ENCODE measurements at regions not wholly inside any gene's neighbourhood (a gene's known extent, or its start where the extent isn't known, plus 50 kb on each side); places are given as distances from the start of the nearest gene placed in this dataset.
"Not testable (repeated sequence)": the region's sequence is repeated elsewhere in the genome, so short reads cannot be mapped to it uniquely, and the experiment has no call there.

DNA sequence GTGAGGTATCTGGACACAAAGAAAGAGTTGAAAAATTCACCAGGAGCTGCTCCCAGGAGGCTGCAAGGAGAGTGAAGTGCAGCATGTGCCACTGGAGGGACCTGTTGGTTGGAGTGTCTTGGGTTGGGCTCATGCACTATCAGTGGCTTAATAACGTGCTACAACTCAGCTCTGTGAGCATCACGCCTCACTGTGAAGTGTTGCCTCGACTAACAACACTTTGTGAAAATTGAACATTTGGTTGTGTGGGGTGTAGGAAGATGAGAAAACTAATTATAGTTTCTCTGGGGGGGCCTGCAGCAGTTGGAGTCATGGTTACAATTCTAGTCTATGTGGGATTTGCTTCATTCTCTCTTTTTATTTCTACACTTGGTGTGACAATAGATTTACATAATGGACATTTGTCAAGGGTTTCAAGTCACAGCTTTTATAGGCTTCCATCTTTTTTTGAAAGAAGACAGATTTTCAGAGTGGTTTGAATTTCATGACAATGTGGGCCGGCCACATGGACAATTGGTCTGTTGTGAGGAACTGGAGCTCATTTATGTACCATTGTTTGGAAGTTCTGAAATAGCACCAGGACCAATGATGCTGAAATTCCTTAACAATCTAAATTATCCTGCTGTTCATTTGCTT, 121.3 kb downstream of the RAMP3 start:
- DNase-seq, result no peak
- H3K4me1 ChIP-seq, result no peaks in the 10 kb centered on the region
- no peak overlapping the region for H3K27ac ChIP-seq
- intact Hi-C loops (cut with DNase I), result no loop called here
- peaks cover 0 to 19% (median 0%) of the 10 kb centered on the region in 4 donors for H3K27me3 ChIP-seq
- H3K4me3 ChIP-seq, result no peak overlapping the region
- H3K36me3 ChIP-seq, result no peaks in the 10 kb centered on the region
- 61 to 65% methylated on average over 4 of the region's 4 CpGs for WGBS, 2 donors
- H3K9me3 ChIP-seq, result no peaks in the 10 kb centered on the region
- TF ChIP-seq, protein P1, sequence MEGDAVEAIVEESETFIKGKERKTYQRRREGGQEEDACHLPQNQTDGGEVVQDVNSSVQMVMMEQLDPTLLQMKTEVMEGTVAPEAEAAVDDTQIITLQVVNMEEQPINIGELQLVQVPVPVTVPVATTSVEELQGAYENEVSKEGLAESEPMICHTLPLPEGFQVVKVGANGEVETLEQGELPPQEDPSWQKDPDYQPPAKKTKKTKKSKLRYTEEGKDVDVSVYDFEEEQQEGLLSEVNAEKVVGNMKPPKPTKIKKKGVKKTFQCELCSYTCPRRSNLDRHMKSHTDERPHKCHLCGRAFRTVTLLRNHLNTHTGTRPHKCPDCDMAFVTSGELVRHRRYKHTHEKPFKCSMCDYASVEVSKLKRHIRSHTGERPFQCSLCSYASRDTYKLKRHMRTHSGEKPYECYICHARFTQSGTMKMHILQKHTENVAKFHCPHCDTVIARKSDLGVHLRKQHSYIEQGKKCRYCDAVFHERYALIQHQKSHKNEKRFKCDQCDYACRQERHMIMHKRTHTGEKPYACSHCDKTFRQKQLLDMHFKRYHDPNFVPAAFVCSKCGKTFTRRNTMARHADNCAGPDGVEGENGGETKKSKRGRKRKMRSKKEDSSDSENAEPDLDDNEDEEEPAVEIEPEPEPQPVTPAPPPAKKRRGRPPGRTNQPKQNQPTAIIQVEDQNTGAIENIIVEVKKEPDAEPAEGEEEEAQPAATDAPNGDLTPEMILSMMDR (IDR thresholded peaks at IDR 0.05), result no peak
- no peak for TF ChIP-seq POLR2A (IDR thresholded peaks at IDR 0.05)

DNA sequence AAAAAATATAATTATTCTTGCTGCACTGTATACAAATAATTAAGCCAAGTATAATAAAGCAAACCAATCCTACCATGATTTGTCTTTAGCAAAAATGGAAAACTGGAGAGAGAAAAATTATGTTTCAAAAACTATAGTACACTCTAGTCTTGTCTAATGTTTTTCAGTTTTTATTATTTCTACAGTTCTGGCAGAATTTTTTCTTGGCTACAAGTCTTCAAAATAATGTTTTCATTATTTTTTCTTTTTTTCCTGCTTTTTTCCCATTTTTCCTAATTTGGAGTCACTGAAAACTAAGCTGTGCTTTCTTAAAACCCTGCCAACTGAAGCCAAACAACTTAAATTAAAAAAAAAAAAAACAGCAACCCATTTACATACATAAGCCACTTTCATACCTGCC, 132.0 kb downstream of the RAMP3 start:
- H3K4me1 ChIP-seq; H3K27me3 ChIP-seq; H3K27ac ChIP-seq; H3K36me3 ChIP-seq; H3K4me3 ChIP-seq; intact Hi-C loops (cut with DNase I); DNase-seq; H3K9me3 ChIP-seq: not testable (repeated sequence)

- Histone ChIP-seq H3K36me3 (no peaks in the 10 kb centered on the region), H3K4me3 (no peak overlapping the region), H3K27me3 (no peaks in the 10 kb centered on the region), H3K4me1 (no peaks in the 10 kb centered on the region), H3K27ac (no peak overlapping the region), H3K9me3 (no peaks in the 10 kb centered on the region)
- TF ChIP-seq, protein P1 (IDR thresholded peaks at IDR 0.05), result no peak
- TF ChIP-seq POLR2A (IDR thresholded peaks at IDR 0.05), result no peak
- DNase-seq, result no peak
- intact Hi-C loops (cut with DNase I), result no loop called here
- WGBS, 2 donors, result 53 to 76% methylated on average over 3 of the region's 3 CpGs
These were observed 133.3 kb downstream of the RAMP3 start for GRCh38 chr7:45290880-45291279.

DNA sequence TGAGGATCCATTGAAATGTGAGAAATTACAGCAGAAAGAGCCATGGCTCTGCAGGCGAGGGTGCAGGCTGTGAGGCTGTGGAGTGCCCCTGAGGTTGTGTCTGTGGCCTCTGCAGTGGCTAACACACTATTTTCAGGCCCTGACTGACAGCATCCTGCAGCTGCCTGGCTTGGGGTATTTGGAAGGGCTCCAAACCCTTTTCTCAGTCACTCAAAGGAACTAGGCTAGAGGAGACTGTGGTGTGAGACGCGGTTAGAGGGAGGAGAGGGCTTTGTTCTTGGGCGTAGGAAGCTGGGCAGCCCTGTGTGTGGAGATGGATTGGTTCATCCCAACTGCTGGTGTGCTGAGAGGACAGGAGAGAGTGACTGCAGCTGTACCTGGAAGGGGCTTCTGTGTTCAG, 134.9 kb downstream of the RAMP3 start:
- no peak overlapping the region for H3K27ac ChIP-seq
- intact Hi-C loops (cut with DNase I), result no loop called here
- no peaks in the 10 kb centered on the region for H3K36me3 ChIP-seq
- TF ChIP-seq POLR2A (IDR thresholded peaks at IDR 0.05), result no peak
- TF ChIP-seq, protein P1 (IDR thresholded peaks at IDR 0.05), result no peak
- no peaks in the 10 kb centered on the region for H3K4me1 ChIP-seq
- 27 to 64% methylated on average over 1 to 4 of the region's 4 CpGs for WGBS, 2 donors
- peaks cover 0 to 3% (median 0%) of the 10 kb centered on the region in 4 donors for H3K27me3 ChIP-seq
- DNase-seq, result no peak
- no peaks in the 10 kb centered on the region for H3K9me3 ChIP-seq
- no peak overlapping the region for H3K4me3 ChIP-seq

- Histone ChIP-seq H3K4me1 (no peaks in the 10 kb centered on the region), H3K4me3 (no peak overlapping the region), H3K9me3 (no peaks in the 10 kb centered on the region), H3K27ac (no peak overlapping the region), H3K36me3 (no peaks in the 10 kb centered on the region), H3K27me3 (peaks cover 0 to 3% (median 0%) of the 10 kb centered on the region in 4 donors)
- DNase-seq, result no peak
- intact Hi-C loops (cut with DNase I), result no loop called here
- TF ChIP-seq, protein P1 (IDR thresholded peaks at IDR 0.05), result no peak
- no peak for TF ChIP-seq POLR2A (IDR thresholded peaks at IDR 0.05)
- 82% methylated on average over 5 of the region's 5 CpGs for WGBS, 2 donors
These were observed 135.8 kb downstream of the RAMP3 start for GRCh38 chr7:45293295-45293942.

Measured in esophagus squamous epithelium (tissue), 5 donors.